ENCODE measurements at regions not wholly inside any gene's neighbourhood (a gene's known extent, or its start where the extent isn't known, plus 50 kb on each side); places are given as distances from the start of the nearest gene placed in this dataset.

DNA sequence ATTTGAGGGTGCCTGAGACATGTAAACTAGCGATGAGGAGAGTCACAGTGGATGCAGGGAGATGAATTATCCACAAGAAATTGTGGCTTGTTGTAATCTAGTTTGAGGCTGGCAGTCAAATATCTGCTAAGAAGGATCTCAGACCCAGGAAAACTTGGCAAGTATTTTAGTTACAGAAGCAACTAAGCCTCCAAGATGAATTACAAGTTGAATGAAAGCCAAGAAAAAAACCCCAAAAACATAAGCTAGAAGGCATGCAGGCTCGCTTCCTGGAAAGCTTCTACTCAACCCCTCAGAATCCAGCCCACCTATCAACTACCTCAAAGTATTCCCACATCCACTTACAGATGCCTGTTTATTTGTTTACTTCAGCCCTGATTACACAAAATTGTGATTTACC, 696.9 kb downstream of the MAT2B start:
- H3K9me3 ChIP-seq (ENCODE audit: low read length): no peaks in the 10 kb centered on the region
- H4K20me1 ChIP-seq (ENCODE audit: insufficient read depth): no peaks in the 10 kb centered on the region
- H3F3A ChIP-seq (ENCODE audit: insufficient read depth, low read length, poor library complexity, severe bottlenecking): no peaks in the 10 kb centered on the region
- no peaks in the 10 kb centered on the region for H3K79me2 ChIP-seq (replicated peaks; ENCODE audit: insufficient read depth, low read length)
- no peaks in the 10 kb centered on the region for H3K27me3 ChIP-seq (ENCODE audit: insufficient read depth, low read depth, low read length)
- H3K4me2 ChIP-seq (ENCODE audit: low read length): no peak overlapping the region
- no peaks in the 10 kb centered on the region for H3K9me2 ChIP-seq (ENCODE audit: insufficient read depth, low read length)
- H3K36me3 ChIP-seq (ENCODE audit: insufficient read depth, low read length): no peaks in the 10 kb centered on the region
- H2AFZ ChIP-seq (ENCODE audit: low read depth, low read length): no peak overlapping the region
- no peak overlapping the region for H3K4me3 ChIP-seq (ENCODE audit: low read length)
- TF ChIP-seq MXI1 (conservative IDR thresholded peaks at IDR 0.05; ENCODE audit: poor library complexity, severe bottlenecking) (no peak), SMC3 (conservative IDR thresholded peaks at IDR 0.05; ENCODE audit: poor library complexity) (no peak), EZH2 (IDR thresholded peaks at IDR 0.05; ENCODE audit: borderline replicate concordance, insufficient read depth, low read length, poor library complexity, severe bottlenecking) (no peak), CTCF (IDR thresholded peaks at IDR 0.05; ENCODE audit: poor library complexity, severe bottlenecking) (no peak), POLR2AphosphoS5 (IDR thresholded peaks at IDR 0.05) (no peak), TAF1 (IDR thresholded peaks at IDR 0.05; ENCODE audit: low read depth) (no peak)
- H3K9ac ChIP-seq (ENCODE audit: low read length): no peak overlapping the region
- no peak overlapping the region for H3K27ac ChIP-seq (ENCODE audit: low read length)

DNA sequence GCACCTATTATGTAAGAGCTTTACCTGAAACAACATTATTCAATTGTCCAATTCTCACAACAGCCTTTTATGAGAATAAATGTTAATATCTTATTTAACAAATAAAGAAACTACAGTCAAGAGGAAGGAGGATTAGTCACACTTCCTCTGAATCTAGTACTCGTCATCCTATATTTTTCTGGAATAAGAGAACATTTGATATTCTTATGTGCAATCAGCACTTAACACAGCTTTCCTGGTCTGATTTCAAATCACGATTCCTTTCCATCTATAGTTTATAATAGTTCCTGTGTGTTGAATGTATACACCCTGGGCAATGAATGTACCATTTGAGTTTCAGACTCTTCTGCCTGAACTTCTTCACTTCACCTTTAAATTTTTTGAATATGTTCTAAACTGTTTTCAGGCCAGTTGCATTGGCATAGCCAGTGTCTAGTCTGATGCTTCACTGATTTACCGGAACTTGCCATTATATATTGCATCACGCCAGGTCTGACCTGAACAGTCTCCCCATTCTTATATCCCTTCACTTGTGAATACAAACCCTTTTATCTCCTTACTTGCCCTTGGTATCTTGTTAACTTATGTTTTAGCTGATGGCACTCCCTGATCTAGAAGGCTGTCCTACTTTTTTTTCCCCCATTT, 698.3 kb downstream of the MAT2B start:
- H3K4me2 ChIP-seq (ENCODE audit: low read length): no peak overlapping the region
- H3K79me2 ChIP-seq (replicated peaks; ENCODE audit: insufficient read depth, low read length): no peaks in the 10 kb centered on the region
- no peaks in the 10 kb centered on the region for H3K36me3 ChIP-seq (ENCODE audit: insufficient read depth, low read length)
- no peak overlapping the region for H3K9ac ChIP-seq (ENCODE audit: low read length)
- H3K9me3 ChIP-seq (ENCODE audit: low read length): no peaks in the 10 kb centered on the region
- no peaks in the 10 kb centered on the region for H4K20me1 ChIP-seq (ENCODE audit: insufficient read depth)
- H3K9me2 ChIP-seq (ENCODE audit: insufficient read depth, low read length): no peaks in the 10 kb centered on the region
- no peak overlapping the region for H3K27ac ChIP-seq (ENCODE audit: low read length)
- no peaks in the 10 kb centered on the region for H3K27me3 ChIP-seq (ENCODE audit: insufficient read depth, low read depth, low read length)
- no peak overlapping the region for H2AFZ ChIP-seq (ENCODE audit: low read depth, low read length)
- TF ChIP-seq REST (IDR thresholded peaks at IDR 0.05; ENCODE audit: borderline replicate concordance): no peak
- no peak for TF ChIP-seq SMC3 (conservative IDR thresholded peaks at IDR 0.05; ENCODE audit: poor library complexity)
- no peak for TF ChIP-seq MXI1 (conservative IDR thresholded peaks at IDR 0.05; ENCODE audit: poor library complexity, severe bottlenecking)
- no peak for TF ChIP-seq POLR2AphosphoS5 (IDR thresholded peaks at IDR 0.05)
- no peak for TF ChIP-seq EP300 (conservative IDR thresholded peaks at IDR 0.05; ENCODE audit: poor library complexity, severe bottlenecking)
- no peak for TF ChIP-seq TAF1 (IDR thresholded peaks at IDR 0.05; ENCODE audit: low read depth)
- no peak for TF ChIP-seq CTCF (IDR thresholded peaks at IDR 0.05; ENCODE audit: poor library complexity, severe bottlenecking)
- TF ChIP-seq EZH2 (IDR thresholded peaks at IDR 0.05; ENCODE audit: borderline replicate concordance, insufficient read depth, low read length, poor library complexity, severe bottlenecking): no peak
- no peak for TF ChIP-seq RAD21 (conservative IDR thresholded peaks at IDR 0.05)
- no peaks in the 10 kb centered on the region for H3F3A ChIP-seq (ENCODE audit: insufficient read depth, low read length, poor library complexity, severe bottlenecking)
- H3K4me3 ChIP-seq (ENCODE audit: low read length): no peak overlapping the region
